Body of pancreas (tissue), 4 donors: ENCODE measurements at regions not wholly inside any gene's neighbourhood (a gene's known extent, or its start where the extent isn't known, plus 50 kb on each side); places are given as distances from the start of the nearest gene placed in this dataset.

Experiments
- ATAC-seq: fragments of 150-250 bp; one replicate; pipeline ENCODE4 v1.9.1; 2016
- DNase-seq, 4 donors: peaks; one replicate each; pipeline ENCODE4 v3.0.0-alpha.2; 2019
- H3K27ac ChIP-seq, 4 donors: fragments of 200-600 bp; sonication (generic); 1 replicate in 3 of 4; 2 replicates in 1 of 4; pipeline versions ENCODE4 v1.5.1 to v1.6.1; 2016 to 2019; ENCODE audit warnings: mild to moderate bottlenecking in 1 of 4, mixed read lengths in 1 of 4, moderate library complexity in 1 of 4
- H3K27me3 ChIP-seq, 2 donors: fragments of 200-600 bp; sonication (generic); one replicate each; pipeline ENCODE4 v1.6.0; 2016; ENCODE audit warnings: mild to moderate bottlenecking in 1 of 2
- H3K36me3 ChIP-seq, 2 donors: fragments of 200-600 bp; sonication (generic); replicated peaks in 1 of 2; 2 replicates each; pipeline ENCODE4 v1.5.1; 2016; ENCODE audit warnings: low read depth in 2 of 2; ENCODE audit not compliant: insufficient read depth in 1 of 2
- H3K4me1 ChIP-seq: fragments of 200-600 bp; sonication (generic); one replicate; pipeline ENCODE4 v1.6.0; 2016
- H3K4me3 ChIP-seq, 2 donors: fragments of 200-600 bp; sonication (generic); 1 replicate in 1 of 2; 2 replicates in 1 of 2; pipeline ENCODE4 v1.5.1; 2016 to 2019
- H3K9me3 ChIP-seq, 3 donors: fragments of 200-600 bp; sonication (generic); 1 replicate in 2 of 3; 2 replicates in 1 of 3; pipeline ENCODE4 v1.5.1; 2016
- CTCF ChIP-seq, 7 experiments: fragments of 450-650 bp in 4 of 7; fragments of 200-600 bp in 3 of 7; sonication (generic) in 3 of 7; IDR thresholded peaks; one replicate each; pipeline ENCODE4 v1.5.1; 2016 to 2019; ENCODE audit warnings: antibody characterized with exemption in 7 of 7
- POLR2A ChIP-seq, 3 donors: fragments of 450-650 bp; IDR thresholded peaks; one replicate each; pipeline ENCODE4 v1.6.1; 2016; ENCODE audit warnings: antibody characterized with exemption in 3 of 3, mild to moderate bottlenecking in 2 of 3
- WGBS, 2 donors: methylation state at CpG; one replicate each; pipeline ENCODE4 v1.1.5; 2017; 5-methylcytosine and 5-hydroxymethylcytosine counted together
- intact Hi-C: fragments of 100-400 bp; cut with DNase I; formaldehyde crosslinking; loops from one replicate; pipeline ENCODE4 v1.15.1; 2023

- Histone ChIP-seq H3K4me1 (peaks cover 30% of the 10 kb centered on the region), H3K36me3 (no peaks in the 10 kb centered on the region), H3K27me3 (no peaks in the 10 kb centered on the region), H3K27ac (no peak overlapping the region), H3K9me3 (no peaks in the 10 kb centered on the region), H3K4me3 (no peak overlapping the region)
- intact Hi-C loops: no loop called here
- 68% methylated on average over 7 of the region's 7 CpGs for WGBS, 2 donors
- ATAC-seq (no peak), DNase-seq (peak in 2 of 4 donors; percentile 13 to 23)
- TF ChIP-seq CTCF (IDR thresholded peaks at IDR 0.05) (peak in 5 of 7 experiments; percentile 6 to 32 (median 23)), POLR2A (IDR thresholded peaks at IDR 0.05) (no peak)
Observed at GRCh38 chr5:146947181-146947941, 68.8 kb upstream of the PPP2R2B start.

GRCh38 chr5:146948666-146949065 is 70.1 kb upstream of the PPP2R2B start:
- H3K4me3 ChIP-seq: no peak overlapping the region

GRCh38 chr5:146952168-146952567 is 73.6 kb upstream of the PPP2R2B start:
- H3K36me3 ChIP-seq: no peaks in the 10 kb centered on the region
- H3K4me1 ChIP-seq: peaks cover 5% of the 10 kb centered on the region
- WGBS, 2 donors: 42 to 57% methylated on average over 2 of the region's 2 CpGs
- ATAC-seq (no peak), DNase-seq (no peak)
- no peak for TF ChIP-seq CTCF (IDR thresholded peaks at IDR 0.05)
- TF ChIP-seq POLR2A (IDR thresholded peaks at IDR 0.05): no peak
- intact Hi-C loops: no loop called here
- H3K9me3 ChIP-seq: no peaks in the 10 kb centered on the region
- no peak overlapping the region for H3K4me3 ChIP-seq
- no peaks in the 10 kb centered on the region for H3K27me3 ChIP-seq
- no peak overlapping the region for H3K27ac ChIP-seq

More at GRCh38 chr5:146948666-146949065, 70.1 kb upstream of the PPP2R2B start:
- TF ChIP-seq CTCF (IDR thresholded peaks at IDR 0.05) (no peak), POLR2A (IDR thresholded peaks at IDR 0.05) (no peak)
- intact Hi-C loops: no loop called here
- Histone ChIP-seq H3K36me3 (no peaks in the 10 kb centered on the region), H3K9me3 (no peaks in the 10 kb centered on the region), H3K27me3 (no peaks in the 10 kb centered on the region), H3K4me1 (peaks cover 30% of the 10 kb centered on the region), H3K27ac (no peak overlapping the region)
- DNase-seq (no peak), ATAC-seq (no peak)

GRCh38 chr5:146956217-146956616 is 77.7 kb upstream of the PPP2R2B start:
- no peaks in the 10 kb centered on the region for H3K4me1 ChIP-seq
- intact Hi-C loops: no loop called here
- TF ChIP-seq POLR2A (IDR thresholded peaks at IDR 0.05) (no peak), CTCF (IDR thresholded peaks at IDR 0.05) (no peak)
- ATAC-seq: no peak
- no peak for DNase-seq
- no peaks in the 10 kb centered on the region for H3K36me3 ChIP-seq
- H3K27me3 ChIP-seq: no peaks in the 10 kb centered on the region
- no peak overlapping the region for H3K27ac ChIP-seq
- H3K4me3 ChIP-seq: no peak overlapping the region
- H3K9me3 ChIP-seq: no peaks in the 10 kb centered on the region
- 85 to 100% methylated on average over 1 of the region's 1 CpG for WGBS, 2 donors

GRCh38 chr5:146959360-146959759 is 80.8 kb upstream of the PPP2R2B start:
- Histone ChIP-seq H3K36me3 (no peaks in the 10 kb centered on the region), H3K27ac (no peak overlapping the region), H3K4me1 (no peaks in the 10 kb centered on the region), H3K27me3 (no peaks in the 10 kb centered on the region), H3K9me3 (no peaks in the 10 kb centered on the region), H3K4me3 (no peak overlapping the region)
- intact Hi-C loops: no loop called here
- DNase-seq (no peak), ATAC-seq (no peak)
- TF ChIP-seq CTCF (IDR thresholded peaks at IDR 0.05) (no peak), POLR2A (IDR thresholded peaks at IDR 0.05) (no peak)
